OCI-LY1 (cell line): ENCODE measurements at regions not wholly inside any gene's neighbourhood (a gene's known extent, or its start where the extent isn't known, plus 50 kb on each side); places are given as distances from the start of the nearest gene placed in this dataset.

Experiments used
- EZH2 ChIP-seq: fragments of 200-600 bp; sonication (generic), shearing (Covaris generic); IDR thresholded peaks from 2 replicates; pipeline ENCODE4 v1.8.0; 2017; ENCODE audit warnings: borderline replicate concordance, mixed run types, mild to moderate bottlenecking, antibody characterized with exemption, low read length, moderate library complexity, mixed read lengths
- TF ChIP-seq, protein P1 (sequence below): fragments of 200-600 bp; sonication (generic), shearing (Covaris generic); IDR thresholded peaks from 2 replicates; pipeline ENCODE4 v1.5.1; 2017; ENCODE audit warnings: mild to moderate bottlenecking, antibody characterized with exemption, low read length, moderate library complexity, mixed read lengths

DNA sequence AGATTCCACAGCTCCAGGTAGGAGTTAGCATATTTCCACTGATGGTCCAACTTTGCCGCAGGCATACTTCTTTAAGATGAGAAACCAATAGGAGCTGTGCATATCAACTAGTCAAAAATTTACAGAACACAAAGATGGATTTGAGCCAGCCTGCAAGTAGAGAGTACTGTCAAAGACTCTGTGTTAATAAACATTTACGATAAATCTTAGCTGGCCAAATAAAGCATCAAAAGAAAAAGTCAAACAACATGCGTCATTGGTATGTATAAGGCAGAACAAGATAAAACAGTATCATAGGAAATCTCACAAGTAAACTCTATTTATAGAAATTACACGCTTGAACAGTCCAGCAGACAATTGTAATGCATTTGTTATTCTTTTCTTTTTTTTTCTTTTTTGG is 907.4 kb upstream of the AGA start:
- TF ChIP-seq, protein P1, sequence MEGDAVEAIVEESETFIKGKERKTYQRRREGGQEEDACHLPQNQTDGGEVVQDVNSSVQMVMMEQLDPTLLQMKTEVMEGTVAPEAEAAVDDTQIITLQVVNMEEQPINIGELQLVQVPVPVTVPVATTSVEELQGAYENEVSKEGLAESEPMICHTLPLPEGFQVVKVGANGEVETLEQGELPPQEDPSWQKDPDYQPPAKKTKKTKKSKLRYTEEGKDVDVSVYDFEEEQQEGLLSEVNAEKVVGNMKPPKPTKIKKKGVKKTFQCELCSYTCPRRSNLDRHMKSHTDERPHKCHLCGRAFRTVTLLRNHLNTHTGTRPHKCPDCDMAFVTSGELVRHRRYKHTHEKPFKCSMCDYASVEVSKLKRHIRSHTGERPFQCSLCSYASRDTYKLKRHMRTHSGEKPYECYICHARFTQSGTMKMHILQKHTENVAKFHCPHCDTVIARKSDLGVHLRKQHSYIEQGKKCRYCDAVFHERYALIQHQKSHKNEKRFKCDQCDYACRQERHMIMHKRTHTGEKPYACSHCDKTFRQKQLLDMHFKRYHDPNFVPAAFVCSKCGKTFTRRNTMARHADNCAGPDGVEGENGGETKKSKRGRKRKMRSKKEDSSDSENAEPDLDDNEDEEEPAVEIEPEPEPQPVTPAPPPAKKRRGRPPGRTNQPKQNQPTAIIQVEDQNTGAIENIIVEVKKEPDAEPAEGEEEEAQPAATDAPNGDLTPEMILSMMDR: no peak
- TF ChIP-seq EZH2: no peak
